ENCODE measurements at regions not wholly inside any gene's neighbourhood (a gene's known extent, or its start where the extent isn't known, plus 50 kb on each side); places are given as distances from the start of the nearest gene placed in this dataset.

DNA sequence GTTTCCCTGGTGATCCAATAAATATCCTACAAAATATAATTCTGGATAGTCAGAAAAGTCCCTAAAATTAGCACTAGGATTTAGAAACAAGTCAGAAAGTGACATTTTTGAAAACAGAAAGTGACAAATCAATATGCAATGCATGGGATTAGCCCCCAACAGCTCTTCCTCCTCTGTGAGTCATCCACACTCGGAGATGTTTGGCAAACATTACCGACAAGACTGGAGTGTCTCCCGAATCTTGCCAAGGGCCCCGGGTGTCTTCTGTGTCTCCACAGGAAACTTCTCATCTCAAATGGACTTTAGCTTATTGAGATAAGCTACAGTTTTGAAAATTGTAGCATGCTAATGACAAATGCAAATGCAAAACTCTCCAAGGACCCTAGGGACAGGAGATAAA, 398.9 kb upstream of the CCDC196 start:
- TF ChIP-seq EZH2 (IDR thresholded peaks at IDR 0.05; ENCODE audit: borderline replicate concordance) = no peak
- TF ChIP-seq, protein P1, sequence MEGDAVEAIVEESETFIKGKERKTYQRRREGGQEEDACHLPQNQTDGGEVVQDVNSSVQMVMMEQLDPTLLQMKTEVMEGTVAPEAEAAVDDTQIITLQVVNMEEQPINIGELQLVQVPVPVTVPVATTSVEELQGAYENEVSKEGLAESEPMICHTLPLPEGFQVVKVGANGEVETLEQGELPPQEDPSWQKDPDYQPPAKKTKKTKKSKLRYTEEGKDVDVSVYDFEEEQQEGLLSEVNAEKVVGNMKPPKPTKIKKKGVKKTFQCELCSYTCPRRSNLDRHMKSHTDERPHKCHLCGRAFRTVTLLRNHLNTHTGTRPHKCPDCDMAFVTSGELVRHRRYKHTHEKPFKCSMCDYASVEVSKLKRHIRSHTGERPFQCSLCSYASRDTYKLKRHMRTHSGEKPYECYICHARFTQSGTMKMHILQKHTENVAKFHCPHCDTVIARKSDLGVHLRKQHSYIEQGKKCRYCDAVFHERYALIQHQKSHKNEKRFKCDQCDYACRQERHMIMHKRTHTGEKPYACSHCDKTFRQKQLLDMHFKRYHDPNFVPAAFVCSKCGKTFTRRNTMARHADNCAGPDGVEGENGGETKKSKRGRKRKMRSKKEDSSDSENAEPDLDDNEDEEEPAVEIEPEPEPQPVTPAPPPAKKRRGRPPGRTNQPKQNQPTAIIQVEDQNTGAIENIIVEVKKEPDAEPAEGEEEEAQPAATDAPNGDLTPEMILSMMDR (IDR thresholded peaks at IDR 0.05; ENCODE audit: poor library complexity) = no peak
- TF ChIP-seq EZH2phosphoT487 (IDR thresholded peaks at IDR 0.05; ENCODE audit: low read depth, severe bottlenecking, unreplicated experiment) = no peak

Measured in hepatocyte (in vitro differentiated cells).